ENCODE measurements at regions not wholly inside any gene's neighbourhood (a gene's known extent, or its start where the extent isn't known, plus 50 kb on each side); places are given as distances from the start of the nearest gene placed in this dataset.

DNA sequence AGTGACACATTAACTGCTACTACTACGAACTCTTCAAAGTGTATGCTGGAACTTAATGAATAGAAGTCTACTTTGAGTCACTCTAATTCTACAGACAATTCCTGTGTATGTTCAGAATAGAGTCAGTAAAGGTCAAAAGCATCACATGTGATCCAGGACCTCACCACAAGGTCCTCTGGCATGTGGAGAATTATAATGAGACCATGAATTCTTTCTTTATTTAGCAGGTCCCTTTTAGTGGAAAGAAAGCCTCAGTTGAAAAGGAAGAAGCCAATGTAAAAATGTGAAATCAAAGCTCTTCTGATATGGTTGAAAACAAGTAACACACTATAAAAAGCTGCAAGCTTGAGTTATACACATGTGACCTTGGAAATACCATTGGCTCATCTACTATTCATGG is 1612.1 kb upstream of the GOT2 start:
- no peak overlapping the region for H3K4me3 ChIP-seq (ENCODE audit: low read depth, low read length)
- H3K27me3 ChIP-seq (ENCODE audit: insufficient read depth, low read depth, severe bottlenecking) = no peaks in the 10 kb centered on the region
- H3K36me3 ChIP-seq = no peaks in the 10 kb centered on the region
- DNase-seq = no peak
- H3K9me3 ChIP-seq (ENCODE audit: severe bottlenecking) = no peaks in the 10 kb centered on the region
- TF ChIP-seq, protein P1, sequence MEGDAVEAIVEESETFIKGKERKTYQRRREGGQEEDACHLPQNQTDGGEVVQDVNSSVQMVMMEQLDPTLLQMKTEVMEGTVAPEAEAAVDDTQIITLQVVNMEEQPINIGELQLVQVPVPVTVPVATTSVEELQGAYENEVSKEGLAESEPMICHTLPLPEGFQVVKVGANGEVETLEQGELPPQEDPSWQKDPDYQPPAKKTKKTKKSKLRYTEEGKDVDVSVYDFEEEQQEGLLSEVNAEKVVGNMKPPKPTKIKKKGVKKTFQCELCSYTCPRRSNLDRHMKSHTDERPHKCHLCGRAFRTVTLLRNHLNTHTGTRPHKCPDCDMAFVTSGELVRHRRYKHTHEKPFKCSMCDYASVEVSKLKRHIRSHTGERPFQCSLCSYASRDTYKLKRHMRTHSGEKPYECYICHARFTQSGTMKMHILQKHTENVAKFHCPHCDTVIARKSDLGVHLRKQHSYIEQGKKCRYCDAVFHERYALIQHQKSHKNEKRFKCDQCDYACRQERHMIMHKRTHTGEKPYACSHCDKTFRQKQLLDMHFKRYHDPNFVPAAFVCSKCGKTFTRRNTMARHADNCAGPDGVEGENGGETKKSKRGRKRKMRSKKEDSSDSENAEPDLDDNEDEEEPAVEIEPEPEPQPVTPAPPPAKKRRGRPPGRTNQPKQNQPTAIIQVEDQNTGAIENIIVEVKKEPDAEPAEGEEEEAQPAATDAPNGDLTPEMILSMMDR (IDR thresholded peaks at IDR 0.05; ENCODE audit: low read depth, low read length) = no peak
- no peak overlapping the region for H3K27ac ChIP-seq

DNA sequence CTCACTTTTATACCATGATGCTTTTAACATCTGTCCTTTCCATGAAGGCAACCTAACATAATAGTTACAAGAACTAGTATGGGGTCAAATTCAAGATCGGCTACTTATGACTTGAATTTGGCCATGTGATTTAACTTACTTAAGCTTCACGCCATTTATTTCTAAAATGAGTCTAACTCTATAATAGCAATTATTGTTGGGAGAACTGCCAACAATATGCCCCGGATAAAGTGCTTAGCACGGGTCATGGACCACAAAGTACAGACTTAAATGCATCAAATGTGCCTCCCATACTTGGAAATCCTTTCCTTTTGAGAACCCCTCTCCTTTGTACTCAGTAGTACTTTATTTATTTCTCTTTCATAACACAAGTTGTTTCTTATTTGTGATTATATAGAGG is 1603.6 kb upstream of the GOT2 start:
- peaks cover under 1% of the 10 kb centered on the region for H3K9me3 ChIP-seq (ENCODE audit: severe bottlenecking)
- TF ChIP-seq, protein P1 (IDR thresholded peaks at IDR 0.05; ENCODE audit: low read depth, low read length) = no peak
- H3K27me3 ChIP-seq (ENCODE audit: insufficient read depth, low read depth, severe bottlenecking) = peaks cover 5% of the 10 kb centered on the region
- no peak overlapping the region for H3K27ac ChIP-seq
- H3K4me3 ChIP-seq (ENCODE audit: low read depth, low read length) = no peak overlapping the region
- H3K36me3 ChIP-seq = no peaks in the 10 kb centered on the region
- no peak for DNase-seq

DNA sequence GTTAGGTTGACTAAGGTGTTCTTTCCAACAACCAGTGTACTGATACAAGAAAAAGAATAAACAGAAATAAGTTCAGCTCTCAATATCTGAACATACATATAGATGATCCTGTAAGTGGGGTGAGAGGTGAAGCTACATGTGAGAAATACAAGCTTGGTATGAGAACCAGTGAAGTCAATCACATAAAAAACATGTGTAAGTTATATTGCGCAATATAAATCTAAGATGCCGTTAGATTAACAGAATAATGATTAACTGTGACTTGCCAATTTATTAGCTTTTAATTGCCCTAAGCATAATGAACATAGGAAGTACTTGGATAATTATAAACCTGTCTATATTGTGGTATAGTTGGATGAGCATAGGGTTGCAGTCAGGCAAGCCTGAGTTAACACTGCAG is 1597.1 kb upstream of the GOT2 start:
- Histone ChIP-seq H3K36me3 (no peaks in the 10 kb centered on the region), H3K9me3 (ENCODE audit: severe bottlenecking) (peaks cover 6% of the 10 kb centered on the region), H3K27ac (no peak overlapping the region), H3K4me3 (ENCODE audit: low read depth, low read length) (no peak overlapping the region), H3K27me3 (ENCODE audit: insufficient read depth, low read depth, severe bottlenecking) (no peaks in the 10 kb centered on the region)
- TF ChIP-seq, protein P1 (IDR thresholded peaks at IDR 0.05; ENCODE audit: low read depth, low read length) = no peak
- DNase-seq = no peak

DNA sequence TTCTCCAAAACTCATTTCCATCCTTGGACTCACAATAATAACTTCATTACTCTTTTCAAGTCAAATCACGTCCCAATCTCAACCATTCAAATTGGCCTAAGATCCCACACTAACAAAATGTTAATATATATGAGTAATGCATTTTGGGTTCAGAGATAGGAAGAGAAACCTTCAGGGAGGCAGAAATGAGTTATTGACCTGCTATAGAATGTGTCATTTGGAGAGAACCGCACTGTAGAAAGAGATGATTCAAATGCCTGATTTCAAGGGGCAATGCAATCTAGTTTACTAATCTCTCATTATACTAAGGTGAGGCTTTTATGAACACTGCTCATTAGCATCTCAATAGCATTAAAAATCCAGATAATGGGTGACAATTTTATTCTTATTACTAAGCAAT is 1595.0 kb upstream of the GOT2 start:
- TF ChIP-seq, protein P1 (IDR thresholded peaks at IDR 0.05; ENCODE audit: low read depth, low read length) = no peak
- H3K27ac ChIP-seq = no peak overlapping the region
- peaks cover 6% of the 10 kb centered on the region for H3K9me3 ChIP-seq (ENCODE audit: severe bottlenecking)
- no peak for DNase-seq
- no peak overlapping the region for H3K4me3 ChIP-seq (ENCODE audit: low read depth, low read length)
- H3K27me3 ChIP-seq (ENCODE audit: insufficient read depth, low read depth, severe bottlenecking) = no peaks in the 10 kb centered on the region
- H3K36me3 ChIP-seq = no peaks in the 10 kb centered on the region

DNA sequence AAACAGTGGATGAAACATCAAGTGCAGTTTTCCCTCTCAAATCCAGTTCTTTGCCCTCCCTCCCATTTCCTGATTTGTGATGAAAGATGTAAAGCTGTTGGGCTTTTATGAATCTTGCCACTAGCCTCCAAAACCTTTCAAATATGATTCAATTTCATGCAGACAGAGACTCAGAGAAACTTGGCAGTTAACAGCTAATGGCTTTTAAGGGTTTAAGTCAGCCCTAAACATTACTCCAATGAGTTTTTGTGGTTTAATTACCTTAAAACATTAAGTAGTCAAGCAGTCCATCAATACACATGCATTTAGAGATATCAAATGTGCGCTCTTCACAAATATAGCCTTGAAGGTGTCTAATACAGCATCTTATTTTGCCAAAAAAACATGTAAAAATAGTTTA is 1594.0 kb upstream of the GOT2 start:
- DNase-seq = no peak

DNA sequence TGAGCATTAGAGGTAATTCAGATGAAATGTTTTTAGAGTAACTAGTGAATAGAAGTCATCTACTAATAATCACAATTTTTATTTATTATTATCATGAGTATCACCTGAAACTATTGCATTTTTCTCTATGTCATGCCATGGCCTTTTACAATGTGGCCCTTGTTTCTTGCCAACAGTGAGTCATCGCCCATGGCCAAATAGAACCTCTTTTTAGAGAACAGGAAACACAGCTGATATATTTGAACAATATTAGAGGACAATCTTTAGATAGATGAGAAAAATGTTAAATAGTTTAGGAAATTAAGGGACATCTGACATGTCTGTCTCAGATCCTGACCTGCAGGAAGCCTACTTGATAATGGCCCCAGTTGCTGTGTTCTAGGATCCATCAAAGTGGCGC is 1584.4 kb upstream of the GOT2 start:
- no peaks in the 10 kb centered on the region for H3K9me3 ChIP-seq (ENCODE audit: severe bottlenecking)
- no peaks in the 10 kb centered on the region for H3K27me3 ChIP-seq (ENCODE audit: insufficient read depth, low read depth, severe bottlenecking)
- H3K4me3 ChIP-seq (ENCODE audit: low read depth, low read length) = no peak overlapping the region
- TF ChIP-seq, protein P1 (IDR thresholded peaks at IDR 0.05; ENCODE audit: low read depth, low read length) = no peak
- no peak overlapping the region for H3K27ac ChIP-seq
- DNase-seq = no peak
- no peaks in the 10 kb centered on the region for H3K36me3 ChIP-seq

More for the DNA sequence above, 1594.0 kb upstream of the GOT2 start:
- no peaks in the 10 kb centered on the region for H3K27me3 ChIP-seq (ENCODE audit: insufficient read depth, low read depth, severe bottlenecking)
- H3K4me3 ChIP-seq (ENCODE audit: low read depth, low read length) = no peak overlapping the region
- TF ChIP-seq, protein P1 (IDR thresholded peaks at IDR 0.05; ENCODE audit: low read depth, low read length) = no peak
- peaks cover 6% of the 10 kb centered on the region for H3K9me3 ChIP-seq (ENCODE audit: severe bottlenecking)
- H3K27ac ChIP-seq = no peak overlapping the region
- no peaks in the 10 kb centered on the region for H3K36me3 ChIP-seq

All from WERI-Rb-1 (cell line).